OCI-LY3 (cell line): ENCODE measurements at regions not wholly inside any gene's neighbourhood (a gene's known extent, or its start where the extent isn't known, plus 50 kb on each side); places are given as distances from the start of the nearest gene placed in this dataset.

Experiments used
- EZH2phosphoT487 ChIP-seq: fragments of 200-600 bp; shearing (Covaris generic); IDR thresholded peaks from 2 replicates; pipeline ENCODE4 v1.6.1; 2018; ENCODE audit warnings: antibody characterized with exemption, mixed run types, low read depth
- TF ChIP-seq, protein P1 (sequence below): fragments of 200-600, 300-600 bp; sonication (generic); IDR thresholded peaks from 2 replicates; pipeline ENCODE4 v1.5.1; 2014; ENCODE audit warnings: antibody characterized with exemption, low read length, low read depth

DNA sequence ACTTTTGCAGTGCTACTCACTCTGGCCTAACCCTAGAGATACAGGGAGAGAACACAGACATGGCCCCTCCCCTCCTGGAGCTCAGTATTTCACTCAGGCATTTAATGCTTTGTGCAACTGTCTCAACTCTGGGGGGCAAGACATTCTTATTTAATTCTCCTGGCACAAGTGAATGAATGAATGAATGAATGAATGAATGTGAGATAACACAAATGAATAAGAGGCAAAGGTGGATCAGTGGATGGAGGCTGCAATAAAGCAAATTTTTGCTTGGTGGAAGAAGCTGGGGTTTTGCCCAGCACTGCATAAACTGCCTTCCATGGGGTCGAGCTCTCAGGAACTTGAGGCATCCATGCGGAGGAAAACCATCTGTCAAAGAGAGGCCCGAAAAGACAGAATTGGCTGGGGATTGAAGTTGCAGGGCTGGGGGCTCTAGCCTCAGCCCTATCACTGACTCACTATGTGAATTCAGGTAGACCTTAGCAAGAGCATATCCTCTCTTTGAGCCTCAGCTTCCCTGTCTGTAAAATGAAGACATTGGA lies 441.4 kb upstream of the ZMIZ1 start:
- TF ChIP-seq, protein P1, sequence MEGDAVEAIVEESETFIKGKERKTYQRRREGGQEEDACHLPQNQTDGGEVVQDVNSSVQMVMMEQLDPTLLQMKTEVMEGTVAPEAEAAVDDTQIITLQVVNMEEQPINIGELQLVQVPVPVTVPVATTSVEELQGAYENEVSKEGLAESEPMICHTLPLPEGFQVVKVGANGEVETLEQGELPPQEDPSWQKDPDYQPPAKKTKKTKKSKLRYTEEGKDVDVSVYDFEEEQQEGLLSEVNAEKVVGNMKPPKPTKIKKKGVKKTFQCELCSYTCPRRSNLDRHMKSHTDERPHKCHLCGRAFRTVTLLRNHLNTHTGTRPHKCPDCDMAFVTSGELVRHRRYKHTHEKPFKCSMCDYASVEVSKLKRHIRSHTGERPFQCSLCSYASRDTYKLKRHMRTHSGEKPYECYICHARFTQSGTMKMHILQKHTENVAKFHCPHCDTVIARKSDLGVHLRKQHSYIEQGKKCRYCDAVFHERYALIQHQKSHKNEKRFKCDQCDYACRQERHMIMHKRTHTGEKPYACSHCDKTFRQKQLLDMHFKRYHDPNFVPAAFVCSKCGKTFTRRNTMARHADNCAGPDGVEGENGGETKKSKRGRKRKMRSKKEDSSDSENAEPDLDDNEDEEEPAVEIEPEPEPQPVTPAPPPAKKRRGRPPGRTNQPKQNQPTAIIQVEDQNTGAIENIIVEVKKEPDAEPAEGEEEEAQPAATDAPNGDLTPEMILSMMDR = no peak
- TF ChIP-seq EZH2phosphoT487 = no peak
